ENCODE measurements at regions not wholly inside any gene's neighbourhood (a gene's known extent, or its start where the extent isn't known, plus 50 kb on each side); places are given as distances from the start of the nearest gene placed in this dataset.
"Not testable (repeated sequence)": the region's sequence is repeated elsewhere in the genome, so short reads cannot be mapped to it uniquely, and the experiment has no call there.

DNA sequence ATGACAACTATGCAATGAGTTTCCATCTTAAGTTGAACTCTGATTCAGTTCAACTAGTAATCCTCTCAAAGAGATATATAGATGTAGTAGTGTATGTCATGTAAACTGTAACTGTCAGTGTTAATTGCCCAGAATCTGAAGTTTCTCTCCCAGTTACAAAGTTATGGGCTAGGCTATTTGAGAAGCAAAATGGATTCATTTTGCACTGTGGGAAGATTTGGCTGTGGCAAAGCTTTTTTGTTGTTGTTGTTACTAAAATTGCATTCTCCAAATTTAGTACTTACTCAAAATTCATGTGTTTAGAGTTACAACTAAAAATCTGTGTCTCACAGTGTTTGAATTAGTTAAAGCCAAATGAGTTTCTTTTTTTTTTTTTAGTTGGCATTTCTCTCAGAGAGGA, 219.0 kb downstream of the KCNJ2 start (continued):
- TF ChIP-seq YY1 (IDR thresholded peaks at IDR 0.05; ENCODE audit: low read depth, low read length) (no peak), POLR2A (IDR thresholded peaks at IDR 0.05; ENCODE audit: control extremely low read depth in 1 of 2, low read depth in 2 of 2, low read length in 2 of 2) (no peak), CBX5 (IDR thresholded peaks at IDR 0.05; ENCODE audit: low read depth, low read length) (no peak), JUND (IDR thresholded peaks at IDR 0.05; ENCODE audit: low read length) (no peak), BACH1 (IDR thresholded peaks at IDR 0.05; ENCODE audit: low read length) (no peak)

DNA sequence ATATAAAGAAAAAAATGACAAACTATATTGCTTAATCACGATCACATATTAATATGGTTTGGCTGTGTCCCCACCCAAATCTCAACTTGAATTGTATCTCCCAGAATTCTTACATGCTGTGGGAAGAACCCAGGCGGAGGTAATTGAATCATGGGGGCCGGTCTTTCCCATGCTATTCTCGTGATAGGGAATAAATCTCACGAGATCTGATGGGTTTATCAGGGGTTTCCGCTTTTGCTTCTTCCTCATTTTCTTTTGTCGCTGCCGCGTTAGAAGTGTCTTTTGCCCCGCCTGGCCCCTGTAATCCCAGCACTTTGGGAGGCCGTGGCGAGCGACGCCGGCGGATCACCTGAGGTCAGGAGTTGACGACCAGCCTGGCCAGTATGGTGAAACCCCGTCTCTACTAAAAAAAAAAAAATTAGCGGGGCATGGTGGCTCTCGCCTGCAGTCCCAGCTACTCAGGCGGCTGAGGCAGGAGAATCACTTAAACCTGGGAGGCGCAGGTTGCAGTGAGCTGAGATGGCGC, 220.0 kb downstream of the KCNJ2 start:
- not testable (repeated sequence) for H3K4ac ChIP-seq (replicated peaks; ENCODE audit: insufficient read length, low read depth, low read length); H2BK5ac ChIP-seq (ENCODE audit: low read depth, low read length); H3K9me3 ChIP-seq (ENCODE audit: insufficient read depth in 2 of 2, low read depth in 1 of 2, low read length in 1 of 2); FAIRE-seq; H3K56ac ChIP-seq (replicated peaks; ENCODE audit: insufficient read length, low read depth, low read length); H2BK120ac ChIP-seq (replicated peaks; ENCODE audit: low read depth, low read length); H3K4me2 ChIP-seq (ENCODE audit: insufficient read depth in 1 of 2, low read depth in 2 of 2, low read length in 2 of 2); H4K8ac ChIP-seq (ENCODE audit: extremely low read depth, insufficient read depth, low read length); H3K79me1 ChIP-seq (ENCODE audit: low read depth, low read length); H2AFZ ChIP-seq (ENCODE audit: low read length); H3K4me3 ChIP-seq (ENCODE audit: extremely low read depth in 1 of 4, insufficient read depth in 2 of 4, low read depth in 3 of 4, low read length in 4 of 4); H3K9ac ChIP-seq (replicated peaks in 1 of 4; ENCODE audit: extremely low read depth in 1 of 4, low read depth in 3 of 4, low read length in 3 of 4); H3K27me3 ChIP-seq (replicated peaks in 1 of 4; ENCODE audit: control insufficient read depth in 3 of 4, extremely low read depth in 1 of 4, insufficient read depth in 3 of 4, low read length in 3 of 4); DNase-seq (ENCODE audit: low read depth in 1 of 2, low spot score in 2 of 2); H3K36me3 ChIP-seq (ENCODE audit: control insufficient read depth in 2 of 4, insufficient read depth in 4 of 4, low read length in 3 of 4); H2AK5ac ChIP-seq (ENCODE audit: low read depth, low read length); H2BK20ac ChIP-seq (ENCODE audit: low read length); H4K20me1 ChIP-seq (replicated peaks in 1 of 2; ENCODE audit: control insufficient read depth in 1 of 2, insufficient read depth in 2 of 2, low read length in 2 of 2); H2BK15ac ChIP-seq (ENCODE audit: low read length); H3K23me2 ChIP-seq (ENCODE audit: low read depth, low read length); H2BK12ac ChIP-seq (ENCODE audit: low read depth, low read length); H3K23ac ChIP-seq (ENCODE audit: insufficient read length); H3K27ac ChIP-seq (ENCODE audit: low read depth, low read length); H3K14ac ChIP-seq (ENCODE audit: insufficient read length); H3K18ac ChIP-seq (ENCODE audit: extremely low read depth, low read length); H4K5ac ChIP-seq (ENCODE audit: insufficient read length, low read depth, low read length); H3K4me1 ChIP-seq (replicated peaks in 1 of 4; ENCODE audit: control insufficient read depth in 3 of 4, insufficient read depth in 4 of 4, low read length in 3 of 4); H3K79me2 ChIP-seq (ENCODE audit: control insufficient read depth in 1 of 2, insufficient read depth in 2 of 2, low read length in 2 of 2); H4K91ac ChIP-seq (replicated peaks; ENCODE audit: insufficient read length, low read length)
- 90% methylated on average over 17 of the region's 23 CpGs; no CpG with 5 or more reads in 1 of the 2 experiments for WGBS, 2 experiments (ENCODE audit: extremely low coverage in 1 of 2, insufficient coverage in 1 of 2, insufficient read length in 1 of 2, insufficient replicate concordance in 2 of 2, low coverage in 1 of 2, low lambda C conversion rate in 2 of 2, missing lambda C conversion rate in 1 of 2)
- ChIA-PET CTCF (ENCODE audit: partially characterized antibody) (interaction anchor here (0.6 kb wide), 1 partner anchor 632 kb away, joined by 3 read pairs; no protein-coding TSS in a partner anchor), POLR2A (ENCODE audit: partially characterized antibody) (interaction anchor here (0.6 kb wide), 2 partner anchors 52 to 148 kb away, joined by 3 to 5 read pairs; no protein-coding TSS in a partner anchor)
